ENCODE measurements at regions not wholly inside any gene's neighbourhood (a gene's known extent, or its start where the extent isn't known, plus 50 kb on each side); places are given as distances from the start of the nearest gene placed in this dataset.
A peak's percentile ranks its signal among the peaks of the same experiment; 100 is the strongest.
"Not testable (repeated sequence)": the region's sequence is repeated elsewhere in the genome, so short reads cannot be mapped to it uniquely, and the experiment has no call there.

GRCh38 chr9:108049671-108050494, 560.3 kb upstream of the KLF4 start:
- no peak for DNase-seq

- no peak for DNase-seq
These were observed 559.5 kb upstream of the KLF4 start for GRCh38 chr9:108049026-108049607.

GRCh38 chr9:108048406-108049025, 558.9 kb upstream of the KLF4 start:
- DNase-seq, result no peak

GRCh38 chr9:108047777-108048176, 558.2 kb upstream of the KLF4 start:
- not testable (repeated sequence) for DNase-seq

- DNase-seq, result no peak
These were observed 557.7 kb upstream of the KLF4 start for GRCh38 chr9:108047264-108047663.

- no peak for DNase-seq
These were observed 556.3 kb upstream of the KLF4 start for GRCh38 chr9:108045851-108046250.

- no peak for DNase-seq
These were observed 554.0 kb upstream of the KLF4 start for GRCh38 chr9:108043585-108043984.

GRCh38 chr9:108041551-108041950, 552.0 kb upstream of the KLF4 start:
- DNase-seq, result no peak

GRCh38 chr9:108040783-108041182, 551.2 kb upstream of the KLF4 start:
- DNase-seq, result no peak

GRCh38 chr9:108039493-108039892, 549.9 kb upstream of the KLF4 start:
- DNase-seq, result no peak

GRCh38 chr9:108039012-108039411, 549.4 kb upstream of the KLF4 start:
- DNase-seq, result no peak

GRCh38 chr9:108035487-108035886, 545.9 kb upstream of the KLF4 start:
- DNase-seq, result no peak

GRCh38 chr9:108033976-108034964, 544.7 kb upstream of the KLF4 start:
- DNase-seq, result peak; percentile 29

- DNase-seq, result not testable (repeated sequence)
These were observed 542.5 kb upstream of the KLF4 start for GRCh38 chr9:108032079-108032478.

GRCh38 chr9:108031221-108031620, 541.7 kb upstream of the KLF4 start:
- not testable (repeated sequence) for DNase-seq

- not testable (repeated sequence) for DNase-seq
These were observed 537.1 kb upstream of the KLF4 start for GRCh38 chr9:108026718-108027117.

- no peak for DNase-seq
These were observed 535.0 kb upstream of the KLF4 start for GRCh38 chr9:108024604-108025003.

GRCh38 chr9:108022246-108022935, 532.8 kb upstream of the KLF4 start:
- no peak for DNase-seq

- DNase-seq, result no peak
These were observed 531.6 kb upstream of the KLF4 start for GRCh38 chr9:108021096-108021710.

- no peak for DNase-seq
These were observed 530.3 kb upstream of the KLF4 start for GRCh38 chr9:108019821-108020220.

- no peak for DNase-seq
These were observed 528.1 kb upstream of the KLF4 start for GRCh38 chr9:108017671-108018070.

- no peak for DNase-seq
These were observed 526.9 kb upstream of the KLF4 start for GRCh38 chr9:108016446-108016845.

All from femur (tissue), 1 donor.